Small intestine (tissue), 7 donors: ENCODE measurements at regions not wholly inside any gene's neighbourhood (a gene's known extent, or its start where the extent isn't known, plus 50 kb on each side); places are given as distances from the start of the nearest gene placed in this dataset.
"Not testable (repeated sequence)": the region's sequence is repeated elsewhere in the genome, so short reads cannot be mapped to it uniquely, and the experiment has no call there.

Experiments used
- DNase-seq, 2 donors: peaks; one replicate each; pipeline versions ENCODE4 v3.0.0 to v3.0.0-alpha.2; 2013
- FAIRE-seq: peaks from 2 replicates; lab custom pipeline; 2012; peaks lifted over from hg19 to GRCh38; lab: Jason Lieb, UNC
- H3K27ac ChIP-seq, 3 donors: one replicate each; pipeline ENCODE4 v1.5.1; 2013; ENCODE audit warnings: low read length in 2 of 3, mild to moderate bottlenecking in 2 of 3, control low read depth in 1 of 3, inconsistent platforms in 1 of 3, low read depth in 1 of 3, moderate library complexity in 1 of 3
- H3K27me3 ChIP-seq, 3 donors: one replicate each; pipeline ENCODE4 v1.6.1; 2013; ENCODE audit warnings: low read length in 3 of 3, inconsistent platforms in 1 of 3; ENCODE audit not compliant: control insufficient read depth in 3 of 3, insufficient read depth in 3 of 3
- H3K36me3 ChIP-seq, 3 donors: one replicate each; pipeline ENCODE4 v1.6.1; 2013; ENCODE audit warnings: low read length in 3 of 3, inconsistent platforms in 1 of 3, low read depth in 1 of 3, mild to moderate bottlenecking in 1 of 3, moderate library complexity in 1 of 3; ENCODE audit not compliant: control insufficient read depth in 3 of 3, insufficient read depth in 2 of 3
- H3K4me1 ChIP-seq, 3 donors: one replicate each; pipeline ENCODE4 v1.6.1; 2013; ENCODE audit warnings: low read length in 2 of 3, inconsistent platforms in 1 of 3, low read depth in 1 of 3, mild to moderate bottlenecking in 1 of 3, moderate library complexity in 1 of 3; ENCODE audit not compliant: control insufficient read depth in 3 of 3, insufficient read depth in 2 of 3
- H3K4me3 ChIP-seq, 3 donors: one replicate each; pipeline ENCODE4 v1.5.1; 2013; ENCODE audit warnings: low read length in 3 of 3, control low read depth in 1 of 3, inconsistent platforms in 1 of 3, low read depth in 1 of 3, mild to moderate bottlenecking in 1 of 3, moderate library complexity in 1 of 3
- H3K9me3 ChIP-seq, 2 donors: one replicate each; pipeline ENCODE4 v1.6.1; 2013; ENCODE audit warnings: low read depth in 1 of 2, low read length in 1 of 2; ENCODE audit not compliant: control insufficient read depth in 2 of 2, insufficient read depth in 1 of 2
- WGBS, 3 donors: extraction: QIAGEN DNeasy Blood & Tissue Kit; methylation state at CpG; one replicate each; pipeline ENCODE4 v1.1.7; 2013; 5-methylcytosine and 5-hydroxymethylcytosine counted together
- donor health status: healthy with polysubstance abuse.
- donor health status: control.
- donor health status: control.
- donor health status: Bipolar disorder and iron deficiency.
- donor health status: healthy.

DNA sequence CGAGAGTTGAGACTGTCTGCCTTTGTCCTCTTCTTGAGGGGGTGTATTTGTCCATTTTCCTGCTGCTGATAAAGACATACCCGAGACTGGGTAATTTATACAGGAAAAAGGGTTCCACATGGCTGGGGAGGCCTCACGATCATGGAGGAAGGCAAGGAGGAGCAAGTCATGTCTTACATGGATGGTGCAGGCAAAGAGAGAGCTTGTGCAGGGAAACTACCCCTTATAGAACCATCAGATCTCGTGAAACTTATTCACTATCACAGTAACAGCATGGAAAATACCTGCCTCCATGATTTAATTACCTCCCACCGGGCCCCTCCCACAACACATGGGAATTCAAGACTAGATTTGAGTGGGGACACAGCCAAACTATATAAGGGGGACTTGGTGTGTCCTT is 338.2 kb upstream of the TNRC6C start:
- H3K4me1 ChIP-seq = no peaks in the 10 kb centered on the region
- no peak overlapping the region for H3K27ac ChIP-seq
- H3K36me3 ChIP-seq = no peaks in the 10 kb centered on the region
- H3K27me3 ChIP-seq = no peaks in the 10 kb centered on the region
- no peak for FAIRE-seq
- H3K9me3 ChIP-seq = peaks cover 0 to 8% of the 10 kb centered on the region in 2 donors
- WGBS, 3 donors = 74 to 77% (median 75%) methylated on average over 5 of the region's 5 CpGs
- DNase-seq = no peak
- no peak overlapping the region for H3K4me3 ChIP-seq

DNA sequence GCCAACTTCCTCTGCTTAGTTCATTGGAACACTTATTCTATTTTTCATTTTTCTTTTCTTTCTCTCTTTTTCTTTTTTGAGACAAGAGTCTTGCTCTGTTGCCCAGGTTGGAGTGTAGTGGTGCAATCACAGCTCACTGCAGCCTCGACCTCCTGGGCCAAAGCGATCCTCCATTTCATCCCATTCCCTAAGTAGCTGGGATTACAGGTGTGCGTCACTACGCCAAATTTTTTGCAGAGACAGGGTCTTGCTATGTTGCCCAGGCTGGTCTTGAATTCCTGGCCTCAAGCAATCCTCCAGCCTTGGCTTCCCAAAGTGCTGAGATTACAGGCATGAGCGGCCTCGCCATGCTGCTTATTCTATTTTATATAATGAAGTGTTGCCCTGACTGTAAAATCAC is 336.4 kb upstream of the TNRC6C start:
- DNase-seq, H3K36me3 ChIP-seq, H3K4me3 ChIP-seq, H3K27me3 ChIP-seq, FAIRE-seq, H3K27ac ChIP-seq, H3K4me1 ChIP-seq, H3K9me3 ChIP-seq: not testable (repeated sequence)
- WGBS, 3 donors = 90 to 93% (median 92%) methylated on average over 6 of the region's 6 CpGs

DNA sequence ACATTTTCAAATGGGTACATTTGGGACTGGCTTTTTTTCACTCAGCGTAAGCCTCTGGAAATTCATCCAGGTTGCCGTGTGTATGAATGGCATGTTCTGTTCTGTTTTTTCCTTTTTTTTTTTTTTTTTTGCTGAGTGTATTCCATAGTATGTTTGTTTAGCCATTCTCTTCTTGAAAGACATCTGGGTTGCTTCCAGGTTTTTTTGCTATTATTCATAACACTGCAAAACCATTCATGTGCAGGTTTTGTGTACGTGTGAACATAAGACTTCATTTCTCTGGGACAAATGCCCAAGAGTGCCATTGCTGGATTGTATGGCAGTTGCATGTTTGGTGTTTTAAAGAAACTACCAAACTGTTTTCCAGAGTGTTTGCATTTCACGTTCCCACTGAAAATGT is 335.9 kb upstream of the TNRC6C start:
- Histone ChIP-seq H3K36me3 (no peaks in the 10 kb centered on the region), H3K4me1 (no peaks in the 10 kb centered on the region), H3K27me3 (no peaks in the 10 kb centered on the region), H3K4me3 (no peak overlapping the region), H3K27ac (no peak overlapping the region), H3K9me3 (peaks cover 0 to 11% of the 10 kb centered on the region in 2 donors)
- DNase-seq (no peak), FAIRE-seq (no peak)
- WGBS, 3 donors = 76 to 83% (median 79%) methylated on average over 4 of the region's 4 CpGs

DNA sequence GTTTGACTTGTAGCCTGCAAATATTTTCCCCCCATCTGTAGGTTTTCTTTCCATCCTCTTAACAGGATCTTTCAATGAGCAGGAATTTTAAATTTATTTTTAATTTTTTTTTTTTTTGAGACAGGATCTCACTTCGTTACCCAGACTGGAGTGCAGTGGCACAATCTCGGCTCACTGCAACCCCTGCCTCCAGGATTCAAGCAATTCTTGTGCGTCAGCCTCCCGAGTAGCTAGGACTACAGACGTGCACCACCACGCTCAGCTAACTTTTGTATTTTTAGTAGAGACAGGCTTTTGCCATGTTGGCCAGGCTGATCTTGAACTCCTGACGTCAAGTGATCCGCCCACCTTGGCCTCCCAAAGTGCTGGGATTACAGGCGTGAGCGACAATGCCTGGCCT is 335.2 kb upstream of the TNRC6C start:
- WGBS, 3 donors = 88 to 92% (median 92%) methylated on average over 10 of the region's 10 CpGs
- not testable (repeated sequence) for DNase-seq, FAIRE-seq, H3K27me3 ChIP-seq, H3K36me3 ChIP-seq, H3K27ac ChIP-seq, H3K4me1 ChIP-seq, H3K4me3 ChIP-seq
- peaks cover 0 to 11% of the 10 kb centered on the region in 2 donors for H3K9me3 ChIP-seq

DNA sequence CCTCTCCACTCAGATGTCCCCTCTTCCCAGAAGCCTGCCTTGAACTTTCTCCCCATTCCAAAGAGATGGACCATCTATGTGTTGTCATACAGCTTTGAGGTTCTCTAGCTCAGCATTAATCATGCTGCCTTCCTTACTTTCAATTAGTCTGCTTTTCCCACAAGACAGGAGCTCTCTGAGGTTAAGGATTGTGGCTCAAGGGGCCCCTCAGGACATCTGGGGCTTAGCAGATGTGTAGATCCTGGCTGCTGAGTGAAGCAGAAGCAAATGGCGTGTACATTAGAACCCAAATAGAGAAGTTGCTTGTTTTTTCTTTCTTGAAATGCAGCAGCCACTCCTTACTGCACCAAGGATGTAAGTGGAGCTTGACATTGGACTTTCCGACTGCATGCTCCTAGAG is 330.5 kb upstream of the TNRC6C start:
- H3K4me3 ChIP-seq = no peak overlapping the region
- H3K36me3 ChIP-seq = no peaks in the 10 kb centered on the region
- no peak overlapping the region for H3K27ac ChIP-seq
- H3K27me3 ChIP-seq = no peaks in the 10 kb centered on the region
- DNase-seq (no peak), FAIRE-seq (no peak)
- 82 to 96% (median 86%) methylated on average over 2 of the region's 2 CpGs for WGBS, 3 donors
- H3K4me1 ChIP-seq = no peaks in the 10 kb centered on the region
- peaks cover 0 to 3% of the 10 kb centered on the region in 2 donors for H3K9me3 ChIP-seq

DNA sequence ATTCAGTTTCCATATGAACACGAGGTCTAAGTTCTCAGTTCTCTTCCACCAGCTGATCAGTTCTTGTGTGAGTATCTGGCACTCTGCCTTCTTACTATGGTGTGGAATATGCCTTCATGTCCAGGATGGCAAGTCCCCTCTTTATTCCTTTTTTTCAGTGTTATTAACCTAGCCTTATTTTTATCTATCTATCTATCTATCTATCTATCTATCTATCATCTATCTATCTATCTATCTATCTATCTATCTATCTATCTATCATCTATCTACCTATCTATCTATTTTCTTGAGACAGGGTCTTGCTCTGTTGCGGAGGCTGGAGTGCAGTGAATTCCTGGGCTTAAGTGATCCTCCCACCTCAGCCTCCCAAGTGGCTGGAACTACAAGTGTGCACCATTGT is 329.2 kb upstream of the TNRC6C start:
- not testable (repeated sequence) for H3K36me3 ChIP-seq, H3K27ac ChIP-seq, H3K9me3 ChIP-seq, FAIRE-seq, H3K4me1 ChIP-seq, DNase-seq, H3K27me3 ChIP-seq, H3K4me3 ChIP-seq
- WGBS, 3 donors = 70 to 82% (median 73%) methylated on average over 2 of the region's 2 CpGs

DNA sequence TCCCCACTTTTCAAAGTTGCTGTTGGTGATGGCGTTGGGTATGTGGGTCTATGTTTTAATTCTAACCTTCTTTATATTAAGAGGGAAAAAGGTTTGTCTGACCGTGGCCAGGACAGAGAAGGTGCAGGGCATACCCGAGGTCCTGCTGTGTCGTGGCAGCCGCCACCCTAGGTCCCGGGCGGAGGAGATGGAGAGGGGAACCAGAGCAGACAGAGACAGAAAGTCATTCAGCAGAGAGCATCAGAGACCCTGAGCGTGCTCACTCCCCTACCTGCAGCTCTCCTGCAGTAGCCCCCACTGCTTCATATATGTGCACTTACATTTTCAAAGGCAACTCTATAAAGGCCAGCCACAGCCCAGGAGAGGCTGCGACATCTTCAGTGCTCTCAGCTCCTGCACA is 327.2 kb upstream of the TNRC6C start:
- no peaks in the 10 kb centered on the region for H3K36me3 ChIP-seq
- no peaks in the 10 kb centered on the region for H3K4me1 ChIP-seq
- no peaks in the 10 kb centered on the region for H3K27me3 ChIP-seq
- DNase-seq (no peak), FAIRE-seq (no peak)
- H3K4me3 ChIP-seq = no peak overlapping the region
- no peak overlapping the region for H3K27ac ChIP-seq
- peaks cover 0 to 3% of the 10 kb centered on the region in 2 donors for H3K9me3 ChIP-seq
- 87 to 95% (median 87%) methylated on average over 9 of the region's 9 CpGs for WGBS, 3 donors

DNA sequence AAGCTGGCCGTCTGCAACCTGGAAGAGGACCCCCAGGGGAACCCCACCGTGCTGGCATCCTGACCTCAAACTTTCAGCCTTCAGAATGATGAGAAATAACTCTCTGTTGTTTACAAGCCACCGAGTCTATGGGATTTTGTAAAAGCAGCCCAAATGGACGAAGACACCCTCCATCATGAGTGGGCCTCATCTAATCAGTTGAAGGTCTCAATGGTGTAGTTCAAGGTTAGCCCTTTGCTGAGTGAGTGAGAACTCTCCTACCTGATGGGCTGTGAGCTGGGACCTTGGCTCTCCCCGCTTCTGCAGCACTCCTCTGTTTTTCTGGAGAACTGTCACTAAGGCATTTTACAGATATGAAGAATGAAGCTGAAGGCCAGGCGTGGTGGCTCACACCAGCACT is 325.9 kb upstream of the TNRC6C start:
- Histone ChIP-seq H3K36me3 (no peaks in the 10 kb centered on the region), H3K27me3 (peaks cover 0 to 3% (median 0%) of the 10 kb centered on the region in 3 donors), H3K4me3 (no peak overlapping the region), H3K27ac (no peak overlapping the region), H3K4me1 (no peaks in the 10 kb centered on the region), H3K9me3 (peaks cover 0 to under 1% of the 10 kb centered on the region in 2 donors)
- FAIRE-seq = no peak
- no peak for DNase-seq
- WGBS, 3 donors = 73 to 82% (median 77%) methylated on average over 6 of the region's 6 CpGs

DNA sequence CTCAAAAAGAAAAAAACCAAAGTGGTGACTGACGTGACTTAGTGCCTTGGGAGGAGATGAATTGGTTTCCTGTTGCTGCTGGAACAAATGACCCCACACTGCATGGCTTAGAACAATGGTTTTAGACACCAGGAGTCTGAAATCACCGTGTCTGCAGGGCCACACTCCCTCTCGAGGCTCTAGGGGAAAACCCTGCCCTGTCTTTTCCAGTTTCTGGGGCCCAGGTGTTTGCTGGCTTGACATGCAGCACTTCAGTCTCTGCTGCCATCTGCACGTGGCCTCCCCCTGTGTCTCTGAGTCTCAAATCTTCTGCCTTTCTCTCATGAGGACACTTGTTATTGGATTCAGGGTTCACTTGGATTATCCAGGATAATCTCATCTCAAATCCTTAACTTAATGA is 323.8 kb upstream of the TNRC6C start:
- Histone ChIP-seq H3K4me3 (no peak overlapping the region), H3K4me1 (no peaks in the 10 kb centered on the region), H3K27me3 (peaks cover 0 to 14% (median 0%) of the 10 kb centered on the region in 3 donors), H3K27ac (no peak overlapping the region), H3K9me3 (no peaks in the 10 kb centered on the region), H3K36me3 (no peaks in the 10 kb centered on the region)
- DNase-seq = no peak
- no peak for FAIRE-seq
- 32 to 54% (median 50%) methylated on average over 4 of the region's 4 CpGs for WGBS, 3 donors
